ENCODE measurements at regions not wholly inside any gene's neighbourhood (a gene's known extent, or its start where the extent isn't known, plus 50 kb on each side); places are given as distances from the start of the nearest gene placed in this dataset.

- TF ChIP-seq, protein P1, sequence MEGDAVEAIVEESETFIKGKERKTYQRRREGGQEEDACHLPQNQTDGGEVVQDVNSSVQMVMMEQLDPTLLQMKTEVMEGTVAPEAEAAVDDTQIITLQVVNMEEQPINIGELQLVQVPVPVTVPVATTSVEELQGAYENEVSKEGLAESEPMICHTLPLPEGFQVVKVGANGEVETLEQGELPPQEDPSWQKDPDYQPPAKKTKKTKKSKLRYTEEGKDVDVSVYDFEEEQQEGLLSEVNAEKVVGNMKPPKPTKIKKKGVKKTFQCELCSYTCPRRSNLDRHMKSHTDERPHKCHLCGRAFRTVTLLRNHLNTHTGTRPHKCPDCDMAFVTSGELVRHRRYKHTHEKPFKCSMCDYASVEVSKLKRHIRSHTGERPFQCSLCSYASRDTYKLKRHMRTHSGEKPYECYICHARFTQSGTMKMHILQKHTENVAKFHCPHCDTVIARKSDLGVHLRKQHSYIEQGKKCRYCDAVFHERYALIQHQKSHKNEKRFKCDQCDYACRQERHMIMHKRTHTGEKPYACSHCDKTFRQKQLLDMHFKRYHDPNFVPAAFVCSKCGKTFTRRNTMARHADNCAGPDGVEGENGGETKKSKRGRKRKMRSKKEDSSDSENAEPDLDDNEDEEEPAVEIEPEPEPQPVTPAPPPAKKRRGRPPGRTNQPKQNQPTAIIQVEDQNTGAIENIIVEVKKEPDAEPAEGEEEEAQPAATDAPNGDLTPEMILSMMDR (optimal IDR thresholded peaks at IDR 0.05 in 1 of 3, IDR thresholded peaks at IDR 0.05 in 1 of 3, conservative IDR thresholded peaks at IDR 0.05 in 1 of 3; ENCODE audit: extremely low read depth in 1 of 3, insufficient read depth in 2 of 3, low read length in 3 of 3), result no peak
- no peak for TF ChIP-seq EZH2 (IDR thresholded peaks at IDR 0.05; ENCODE audit: low read length)
Observed at GRCh38 chr4:170202721-170203120, 113.0 kb upstream of the AADAT start.
